GM12872 (cell line): ENCODE measurements at regions not wholly inside any gene's neighbourhood (a gene's known extent, or its start where the extent isn't known, plus 50 kb on each side); places are given as distances from the start of the nearest gene placed in this dataset.

ENCODE experiments used
- TF ChIP-seq, protein P1 (sequence below): IDR thresholded peaks from 3 replicates; pipeline ENCODE4 v1.5.1; 2011; ENCODE audit warnings: low read depth, mild to moderate bottlenecking, low read length, moderate library complexity; ENCODE audit not compliant: insufficient read depth

DNA sequence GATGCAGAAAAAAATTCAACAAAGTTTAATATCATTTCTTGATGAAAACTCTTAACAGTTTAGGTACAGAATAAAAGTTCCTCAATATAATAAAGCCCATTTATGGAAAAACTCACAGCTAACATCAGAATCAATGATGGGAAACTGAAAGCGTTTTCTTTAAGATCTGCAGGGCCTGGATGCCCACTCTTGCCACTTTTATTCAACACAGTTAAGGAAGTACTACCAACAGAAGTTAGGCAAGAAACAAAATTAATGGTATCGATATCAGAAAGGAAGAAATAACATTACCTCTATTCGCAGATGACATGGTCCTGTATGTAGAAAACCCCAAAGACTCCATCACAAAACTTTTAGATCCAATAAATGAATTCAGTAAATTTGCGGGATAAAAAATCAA is 542.4 kb upstream of the RGMB start:
- TF ChIP-seq, protein P1, sequence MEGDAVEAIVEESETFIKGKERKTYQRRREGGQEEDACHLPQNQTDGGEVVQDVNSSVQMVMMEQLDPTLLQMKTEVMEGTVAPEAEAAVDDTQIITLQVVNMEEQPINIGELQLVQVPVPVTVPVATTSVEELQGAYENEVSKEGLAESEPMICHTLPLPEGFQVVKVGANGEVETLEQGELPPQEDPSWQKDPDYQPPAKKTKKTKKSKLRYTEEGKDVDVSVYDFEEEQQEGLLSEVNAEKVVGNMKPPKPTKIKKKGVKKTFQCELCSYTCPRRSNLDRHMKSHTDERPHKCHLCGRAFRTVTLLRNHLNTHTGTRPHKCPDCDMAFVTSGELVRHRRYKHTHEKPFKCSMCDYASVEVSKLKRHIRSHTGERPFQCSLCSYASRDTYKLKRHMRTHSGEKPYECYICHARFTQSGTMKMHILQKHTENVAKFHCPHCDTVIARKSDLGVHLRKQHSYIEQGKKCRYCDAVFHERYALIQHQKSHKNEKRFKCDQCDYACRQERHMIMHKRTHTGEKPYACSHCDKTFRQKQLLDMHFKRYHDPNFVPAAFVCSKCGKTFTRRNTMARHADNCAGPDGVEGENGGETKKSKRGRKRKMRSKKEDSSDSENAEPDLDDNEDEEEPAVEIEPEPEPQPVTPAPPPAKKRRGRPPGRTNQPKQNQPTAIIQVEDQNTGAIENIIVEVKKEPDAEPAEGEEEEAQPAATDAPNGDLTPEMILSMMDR, result no peak

DNA sequence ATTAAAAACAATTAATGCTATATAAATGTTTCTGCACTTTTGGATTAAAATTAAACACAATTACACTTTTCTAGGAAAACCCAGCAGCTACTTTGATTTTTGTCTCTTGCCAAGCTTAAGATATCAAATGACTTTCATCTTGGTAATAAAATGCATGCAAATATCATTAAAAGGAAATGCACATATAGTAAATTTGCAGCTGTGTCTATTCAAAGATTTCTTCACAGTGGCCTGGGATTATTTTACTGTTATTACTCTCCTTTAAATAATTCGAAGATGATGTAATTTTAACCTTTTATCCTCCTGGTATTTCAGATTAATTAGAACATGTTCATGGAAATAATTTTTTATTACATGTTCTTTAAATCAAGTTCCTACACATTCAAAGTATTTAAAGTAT is 529.5 kb upstream of the RGMB start:
- TF ChIP-seq, protein P1, result no peak

DNA sequence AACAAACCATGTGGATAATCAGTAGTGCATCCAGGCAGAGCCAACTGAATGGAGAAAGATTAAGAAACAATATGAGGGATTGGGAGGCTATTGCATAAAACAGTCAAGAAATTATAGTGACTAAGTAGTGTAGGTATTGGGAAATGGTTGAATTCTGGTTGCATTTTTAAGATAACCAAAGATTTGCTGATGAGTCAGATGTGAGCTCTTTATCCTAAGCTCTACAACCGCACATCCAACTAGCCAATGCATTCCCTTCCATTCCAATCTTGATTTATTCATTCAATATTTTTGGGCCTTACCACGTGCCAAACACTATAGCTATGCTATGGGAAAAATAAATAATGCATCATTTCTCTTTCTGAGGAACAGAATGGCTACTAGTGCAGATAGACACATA is 524.5 kb upstream of the RGMB start:
- TF ChIP-seq, protein P1, result no peak

DNA sequence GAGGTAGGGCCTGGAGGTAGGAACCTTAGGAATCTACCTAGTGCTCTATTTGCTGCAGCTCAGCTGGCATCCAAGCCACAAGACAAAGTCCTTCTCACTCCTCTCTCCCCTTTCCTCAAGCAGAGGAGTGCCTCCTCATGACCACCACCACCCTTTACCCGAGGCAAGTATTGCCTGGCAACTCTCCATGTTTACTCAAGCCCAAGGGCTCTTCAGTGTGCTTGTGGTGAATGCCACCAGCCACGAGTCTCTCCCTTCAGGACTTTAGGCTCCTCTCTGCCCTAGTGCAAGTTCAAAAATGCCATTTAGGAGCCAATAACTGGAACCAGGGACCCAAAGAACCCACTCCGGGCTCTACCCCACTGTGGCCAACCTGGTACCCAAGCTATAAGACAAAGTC is 514.5 kb upstream of the RGMB start:
- TF ChIP-seq, protein P1, result no peak

DNA sequence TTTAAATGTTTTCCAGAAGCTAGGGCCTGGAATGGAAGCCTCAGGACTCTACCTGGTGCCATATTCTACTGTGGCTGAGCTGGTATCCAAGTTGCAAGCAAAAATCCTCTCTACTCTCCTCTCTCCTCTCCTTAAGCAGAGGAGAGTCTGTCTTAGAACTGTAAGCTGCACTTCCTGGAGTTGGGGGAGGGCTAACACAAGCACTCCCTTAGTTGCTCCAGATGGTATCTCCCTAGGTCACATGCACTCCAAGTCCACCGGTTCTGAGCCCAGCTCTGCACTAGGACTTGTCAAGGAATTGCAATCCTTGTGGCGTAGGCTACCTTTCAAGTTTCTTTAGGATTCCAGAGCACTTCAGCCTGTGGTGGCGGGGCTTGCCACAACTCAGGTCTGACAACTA is 513.9 kb upstream of the RGMB start:
- TF ChIP-seq, protein P1, result no peak

DNA sequence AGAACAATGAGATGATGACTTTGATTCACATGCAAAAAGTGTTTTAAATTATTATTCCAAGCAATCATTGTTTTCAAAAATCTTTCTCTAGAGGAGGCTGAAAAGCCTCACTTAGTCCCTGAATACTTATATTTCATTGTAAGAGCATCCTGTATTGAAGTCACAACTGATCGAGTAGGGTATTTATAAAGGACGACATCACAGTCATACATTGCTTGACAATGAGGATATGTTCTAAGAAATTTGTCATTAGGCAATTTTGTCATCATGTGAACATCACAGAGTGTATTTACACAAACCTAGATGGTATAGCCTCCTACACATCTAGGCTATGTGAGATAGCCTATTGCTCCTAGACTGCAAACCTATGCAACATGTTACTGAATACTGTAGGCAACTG is 510.4 kb upstream of the RGMB start:
- TF ChIP-seq, protein P1, result no peak

DNA sequence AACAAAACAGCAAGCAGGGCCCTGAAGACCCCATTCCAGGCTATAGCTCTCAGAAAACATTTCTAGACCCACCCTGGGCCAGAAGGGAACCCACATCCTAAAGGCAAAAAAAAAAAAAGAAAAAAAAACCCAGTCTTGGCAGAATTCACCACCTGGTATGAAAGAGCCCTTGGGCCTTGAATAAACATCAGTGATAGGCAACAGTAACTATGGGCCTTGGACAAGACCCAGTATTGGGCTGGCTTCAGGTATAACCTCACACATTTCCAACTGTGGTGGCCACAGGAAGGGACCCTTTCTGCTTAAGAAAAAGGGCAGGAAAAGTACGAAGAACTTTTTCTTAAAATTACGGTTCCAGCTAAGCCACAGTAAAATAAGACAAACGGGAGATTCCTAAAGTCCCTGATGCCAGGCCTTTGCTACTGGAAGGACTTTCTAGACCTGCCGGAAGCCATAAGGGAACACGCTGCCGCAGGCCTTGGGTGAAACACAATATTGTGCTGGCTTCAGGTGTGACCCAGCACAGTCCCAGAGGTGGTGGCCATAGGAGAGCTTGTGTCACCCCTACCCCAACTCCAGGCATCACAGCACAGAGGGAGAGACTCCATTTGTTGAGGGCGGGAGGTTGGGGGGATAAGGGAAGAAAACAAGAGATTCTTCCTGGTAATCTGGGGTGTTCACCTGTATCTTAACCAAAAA is 505.2 kb upstream of the RGMB start:
- TF ChIP-seq, protein P1, result no peak

DNA sequence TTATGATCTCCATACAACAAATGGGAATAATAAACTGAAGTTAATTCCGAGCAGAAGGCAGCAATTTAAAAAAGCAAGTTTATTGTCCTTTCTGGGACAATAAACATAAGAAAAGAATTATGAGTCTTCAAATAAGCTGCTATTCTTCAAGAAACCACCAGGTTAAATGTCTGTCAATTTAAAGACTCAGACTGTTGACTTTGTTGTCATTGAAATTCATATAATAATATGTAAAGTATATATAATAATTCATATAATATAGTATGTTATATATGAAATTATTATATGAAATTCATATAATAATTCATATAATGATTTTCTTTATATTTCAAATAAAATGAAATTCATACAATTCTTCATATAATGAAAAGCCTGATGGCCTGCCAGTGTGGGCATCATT is 497.5 kb upstream of the RGMB start:
- TF ChIP-seq, protein P1, result no peak
